ENCODE measurements at regions not wholly inside any gene's neighbourhood (a gene's known extent, or its start where the extent isn't known, plus 50 kb on each side); places are given as distances from the start of the nearest gene placed in this dataset.

DNA sequence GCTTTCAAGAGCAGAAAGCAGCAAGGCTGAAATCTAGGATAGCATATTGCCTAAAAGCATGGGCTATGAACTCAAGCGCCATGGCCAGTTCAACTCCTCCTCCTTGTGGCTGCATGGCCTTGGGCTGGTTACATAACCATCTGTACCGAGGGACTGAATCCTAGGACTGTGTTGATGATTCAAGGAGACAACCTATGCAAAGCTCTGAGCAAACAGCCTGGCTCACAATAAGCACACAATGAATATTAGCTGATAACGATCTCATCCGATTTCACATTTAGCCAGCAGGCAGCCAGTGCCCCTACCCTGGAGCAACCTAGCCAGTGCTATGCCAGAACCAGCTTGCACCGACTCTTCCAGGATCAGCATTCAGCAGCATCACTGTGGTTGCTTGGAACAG lies 698.4 kb downstream of the TBC1D22A start:
- H3K36me3 ChIP-seq = no peaks in the 10 kb centered on the region
- no peak overlapping the region for H3K4me3 ChIP-seq
- H3K4me1 ChIP-seq = no peaks in the 10 kb centered on the region
- H3K27ac ChIP-seq = no peak overlapping the region
- intact Hi-C loops (cut with DNase I) = no loop called here
- DNase-seq (no peak), ATAC-seq (no peak)
- peaks cover 0 to 10% of the 10 kb centered on the region in 2 donors for H3K9me3 ChIP-seq
- no peaks in the 10 kb centered on the region for H3K27me3 ChIP-seq
- TF ChIP-seq, protein P1, sequence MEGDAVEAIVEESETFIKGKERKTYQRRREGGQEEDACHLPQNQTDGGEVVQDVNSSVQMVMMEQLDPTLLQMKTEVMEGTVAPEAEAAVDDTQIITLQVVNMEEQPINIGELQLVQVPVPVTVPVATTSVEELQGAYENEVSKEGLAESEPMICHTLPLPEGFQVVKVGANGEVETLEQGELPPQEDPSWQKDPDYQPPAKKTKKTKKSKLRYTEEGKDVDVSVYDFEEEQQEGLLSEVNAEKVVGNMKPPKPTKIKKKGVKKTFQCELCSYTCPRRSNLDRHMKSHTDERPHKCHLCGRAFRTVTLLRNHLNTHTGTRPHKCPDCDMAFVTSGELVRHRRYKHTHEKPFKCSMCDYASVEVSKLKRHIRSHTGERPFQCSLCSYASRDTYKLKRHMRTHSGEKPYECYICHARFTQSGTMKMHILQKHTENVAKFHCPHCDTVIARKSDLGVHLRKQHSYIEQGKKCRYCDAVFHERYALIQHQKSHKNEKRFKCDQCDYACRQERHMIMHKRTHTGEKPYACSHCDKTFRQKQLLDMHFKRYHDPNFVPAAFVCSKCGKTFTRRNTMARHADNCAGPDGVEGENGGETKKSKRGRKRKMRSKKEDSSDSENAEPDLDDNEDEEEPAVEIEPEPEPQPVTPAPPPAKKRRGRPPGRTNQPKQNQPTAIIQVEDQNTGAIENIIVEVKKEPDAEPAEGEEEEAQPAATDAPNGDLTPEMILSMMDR (IDR thresholded peaks at IDR 0.05) = no peak

DNA sequence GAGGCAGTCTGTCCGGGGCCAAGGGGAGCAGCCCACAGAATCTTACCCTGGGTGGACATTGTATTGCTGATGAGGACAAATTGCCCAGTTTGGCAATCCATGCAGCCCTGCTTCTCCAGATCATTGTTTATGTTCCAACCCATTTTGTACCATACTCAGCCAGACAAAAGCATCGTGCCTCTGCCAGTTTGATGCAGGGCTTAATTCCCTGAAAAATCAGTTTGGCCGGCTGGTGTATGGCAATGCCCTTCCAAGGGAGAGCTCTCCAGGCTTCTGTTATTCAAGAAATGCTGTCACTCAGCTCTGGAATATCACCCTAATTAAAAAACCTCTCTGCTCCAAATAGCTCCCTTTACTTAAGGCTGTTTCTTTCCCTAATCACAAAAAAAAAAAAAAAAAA lies 697.7 kb downstream of the TBC1D22A start:
- intact Hi-C loops (cut with DNase I) = no loop called here
- no peaks in the 10 kb centered on the region for H3K36me3 ChIP-seq
- TF ChIP-seq, protein P1 (IDR thresholded peaks at IDR 0.05) = no peak
- no peaks in the 10 kb centered on the region for H3K4me1 ChIP-seq
- no peak overlapping the region for H3K27ac ChIP-seq
- ATAC-seq (no peak), DNase-seq (no peak)
- H3K4me3 ChIP-seq = no peak overlapping the region
- H3K9me3 ChIP-seq = peaks cover 0 to 10% of the 10 kb centered on the region in 2 donors
- H3K27me3 ChIP-seq = no peaks in the 10 kb centered on the region

DNA sequence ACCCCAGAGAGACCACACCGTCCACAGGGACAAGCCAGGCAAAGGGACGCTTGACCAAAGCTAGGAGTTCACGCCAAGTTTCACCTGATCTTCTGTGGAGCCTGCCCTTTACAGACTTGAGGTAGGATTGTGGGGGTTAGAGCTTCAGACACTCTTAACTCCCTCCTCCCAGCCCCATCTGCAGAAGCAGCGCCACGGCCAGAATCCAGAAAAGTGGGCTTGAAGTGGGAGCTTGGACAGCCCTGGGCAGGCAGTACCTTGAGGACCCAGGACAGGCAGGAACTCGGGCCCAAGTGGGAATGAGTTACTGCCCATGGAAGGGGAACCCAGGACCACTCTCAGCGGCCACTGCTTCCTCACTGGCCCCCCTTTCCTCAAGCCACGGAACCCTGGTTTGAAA lies 695.9 kb downstream of the TBC1D22A start:
- H3K36me3 ChIP-seq = no peaks in the 10 kb centered on the region
- H3K4me3 ChIP-seq = no peak overlapping the region
- intact Hi-C loops (cut with DNase I) = no loop called here
- no peak for DNase-seq
- H3K27me3 ChIP-seq = no peaks in the 10 kb centered on the region
- no peak for ATAC-seq
- TF ChIP-seq, protein P1 (IDR thresholded peaks at IDR 0.05) = no peak
- H3K4me1 ChIP-seq = no peaks in the 10 kb centered on the region
- H3K9me3 ChIP-seq = peaks cover 0 to 20% of the 10 kb centered on the region in 2 donors
- no peak overlapping the region for H3K27ac ChIP-seq

DNA sequence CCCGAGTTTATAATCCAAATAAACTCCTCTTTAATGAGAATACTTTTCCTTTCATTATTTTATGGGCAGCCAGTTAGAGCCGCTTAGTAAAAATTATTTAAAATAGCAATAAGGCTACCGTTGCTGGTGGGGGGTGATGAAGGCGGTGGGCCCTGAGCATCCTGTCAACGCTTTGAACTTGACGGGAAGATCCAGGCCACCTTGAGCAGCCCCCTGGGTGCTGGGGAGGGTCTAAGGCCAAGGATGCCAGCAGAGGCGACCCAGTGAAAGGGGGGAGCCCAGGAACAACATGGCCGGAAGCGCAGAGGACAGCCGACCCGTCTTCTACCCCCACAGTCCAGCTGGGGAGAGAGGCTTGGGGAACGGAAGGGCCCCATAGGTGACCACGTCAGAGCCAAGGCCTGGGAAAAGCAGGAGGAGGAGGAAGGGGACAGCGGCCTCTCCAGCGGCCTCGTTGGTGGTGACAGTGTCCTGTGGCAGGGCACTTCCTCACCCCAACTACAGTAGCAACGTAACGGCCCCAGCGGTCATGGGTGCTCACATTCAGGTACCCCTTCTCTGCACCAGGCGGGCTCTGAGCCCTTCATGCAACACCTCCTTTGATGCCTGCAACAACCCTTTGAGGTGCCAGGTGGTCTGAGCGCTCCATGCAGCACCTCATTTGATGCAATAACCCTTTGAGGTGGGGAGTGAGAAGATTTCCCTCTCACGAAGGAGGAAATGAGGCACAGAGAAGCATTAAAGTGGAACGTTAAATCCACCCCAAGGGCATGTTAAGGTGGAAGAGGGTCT lies 695.3 kb downstream of the TBC1D22A start:
- DNase-seq (peak in 1 of 4 donors; percentile 43), ATAC-seq (no peak)
- H3K4me1 ChIP-seq = no peaks in the 10 kb centered on the region
- H3K9me3 ChIP-seq = peaks cover 0 to 20% of the 10 kb centered on the region in 2 donors
- no peaks in the 10 kb centered on the region for H3K36me3 ChIP-seq
- TF ChIP-seq, protein P1 (IDR thresholded peaks at IDR 0.05) = no peak
- no peak overlapping the region for H3K4me3 ChIP-seq
- H3K27ac ChIP-seq = no peak overlapping the region
- intact Hi-C loops (cut with DNase I) = no loop called here
- no peaks in the 10 kb centered on the region for H3K27me3 ChIP-seq

DNA sequence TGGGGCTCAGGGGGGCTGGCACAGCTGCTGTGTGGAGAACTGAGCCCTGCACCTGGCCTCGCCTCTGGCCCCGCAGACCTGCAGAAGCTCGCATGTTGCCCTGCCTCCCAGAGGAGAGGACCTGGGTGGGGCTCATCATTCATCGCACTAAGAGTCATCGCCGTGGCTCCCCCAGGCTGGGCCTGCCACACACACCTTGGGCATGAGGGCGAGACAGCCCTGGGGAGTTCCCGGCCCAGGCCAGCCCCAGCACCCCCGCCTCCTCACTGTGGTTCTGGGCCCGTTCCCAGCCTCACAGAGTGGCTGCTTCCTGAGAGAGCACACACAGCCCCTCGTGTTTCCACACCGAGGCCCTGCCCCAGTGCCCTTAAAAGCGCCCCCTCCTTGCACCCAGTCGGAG lies 694.6 kb downstream of the TBC1D22A start:
- TF ChIP-seq, protein P1 (IDR thresholded peaks at IDR 0.05) = no peak
- peak in 1 of 4 donors; percentile 55 for DNase-seq
- H3K4me1 ChIP-seq = no peaks in the 10 kb centered on the region
- H3K27ac ChIP-seq = no peak overlapping the region
- intact Hi-C loops (cut with DNase I) = no loop called here
- H3K36me3 ChIP-seq = no peaks in the 10 kb centered on the region
- H3K4me3 ChIP-seq = no peak overlapping the region
- ATAC-seq = no peak
- H3K27me3 ChIP-seq = no peaks in the 10 kb centered on the region
- peaks cover 0 to 20% of the 10 kb centered on the region in 2 donors for H3K9me3 ChIP-seq

All from left lung (tissue), 4 donors.